OCI-LY7 (cell line): ENCODE measurements at regions not wholly inside any gene's neighbourhood (a gene's known extent, or its start where the extent isn't known, plus 50 kb on each side); places are given as distances from the start of the nearest gene placed in this dataset.
A peak's percentile ranks its signal among the peaks of the same experiment; 100 is the strongest.

Experiments
- CTCF ChIP-seq: fragments of 200-600 bp; sonication (generic); conservative IDR thresholded peaks from 2 replicates; pipeline ENCODE4 v1.5.1; 2014; ENCODE audit warnings: mild to moderate bottlenecking, antibody characterized with exemption, low read length, moderate library complexity, mixed read lengths
- EZH2phosphoT487 ChIP-seq: fragments of 200-600 bp; sonication (generic); IDR thresholded peaks from 2 replicates; pipeline ENCODE4 v1.6.1; 2018; ENCODE audit warnings: low read depth, borderline replicate concordance, mild to moderate bottlenecking, mixed run types, antibody characterized with exemption, low read length, moderate library complexity, mixed read lengths

GRCh38 chr16:64408699-64409098 lies 713.2 kb downstream of the CDH11 start:
- TF ChIP-seq CTCF: peak; percentile 63
- TF ChIP-seq EZH2phosphoT487: no peak
